ENCODE measurements at regions not wholly inside any gene's neighbourhood (a gene's known extent, or its start where the extent isn't known, plus 50 kb on each side); places are given as distances from the start of the nearest gene placed in this dataset.

GRCh38 chr1:164183854-164184635 lies 374.9 kb upstream of the PBX1 start:
- no peak for DNase-seq

- DNase-seq, result no peak
These were observed 372.1 kb upstream of the PBX1 start for GRCh38 chr1:164186881-164187280.

GRCh38 chr1:164188497-164188896 lies 370.5 kb upstream of the PBX1 start:
- DNase-seq, result no peak

- no peak for DNase-seq
These were observed 367.8 kb upstream of the PBX1 start for GRCh38 chr1:164191191-164191590.

GRCh38 chr1:164210211-164210739 lies 348.7 kb upstream of the PBX1 start:
- DNase-seq, result no peak

- no peak for DNase-seq
These were observed 335.6 kb upstream of the PBX1 start for GRCh38 chr1:164223378-164223777.

- DNase-seq, result no peak
These were observed 334.0 kb upstream of the PBX1 start for GRCh38 chr1:164225011-164225410.

GRCh38 chr1:164226977-164227376 lies 332.0 kb upstream of the PBX1 start:
- no peak for DNase-seq

DNA sequence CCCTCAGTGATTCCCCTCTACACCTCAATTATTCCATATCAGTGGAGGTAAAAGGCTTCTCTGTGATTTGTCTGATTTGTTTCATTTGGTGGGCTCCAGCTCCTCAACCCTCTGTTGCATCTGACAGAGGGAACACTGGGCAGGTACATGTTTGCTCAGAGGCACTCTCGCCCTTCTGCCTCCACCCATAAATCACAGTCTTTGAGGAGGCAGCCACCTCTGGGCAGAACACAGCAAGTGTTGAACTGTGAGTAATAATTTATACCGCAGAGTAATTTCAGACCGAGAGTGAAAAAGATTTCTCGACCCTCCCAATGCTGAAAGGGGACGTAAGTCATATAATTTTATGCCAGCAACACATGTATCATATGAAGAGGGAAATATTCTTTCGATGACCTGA lies 330.1 kb upstream of the PBX1 start:
- no peak for DNase-seq

DNA sequence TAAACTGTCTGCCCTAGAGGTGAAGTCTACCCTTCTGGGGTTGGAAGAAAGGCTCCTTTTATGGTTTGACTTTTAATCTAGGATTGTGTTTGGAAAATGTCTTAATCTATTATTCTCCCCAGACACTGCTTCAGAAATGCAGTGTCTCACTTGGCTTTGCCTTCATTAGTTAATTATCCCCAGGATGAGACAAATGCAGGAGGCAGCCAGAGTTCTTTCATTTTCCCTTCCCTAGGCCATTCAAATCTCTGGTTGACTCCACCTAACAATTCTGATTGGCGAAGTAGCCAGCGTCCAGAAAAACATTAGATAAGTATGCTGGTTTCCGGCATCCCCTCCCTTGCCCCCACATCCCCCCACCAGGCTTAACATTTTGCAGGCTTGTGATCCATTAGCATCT lies 325.8 kb upstream of the PBX1 start:
- no peak for DNase-seq

- DNase-seq, result no peak
These were observed 318.9 kb upstream of the PBX1 start for GRCh38 chr1:164240081-164240480.

DNA sequence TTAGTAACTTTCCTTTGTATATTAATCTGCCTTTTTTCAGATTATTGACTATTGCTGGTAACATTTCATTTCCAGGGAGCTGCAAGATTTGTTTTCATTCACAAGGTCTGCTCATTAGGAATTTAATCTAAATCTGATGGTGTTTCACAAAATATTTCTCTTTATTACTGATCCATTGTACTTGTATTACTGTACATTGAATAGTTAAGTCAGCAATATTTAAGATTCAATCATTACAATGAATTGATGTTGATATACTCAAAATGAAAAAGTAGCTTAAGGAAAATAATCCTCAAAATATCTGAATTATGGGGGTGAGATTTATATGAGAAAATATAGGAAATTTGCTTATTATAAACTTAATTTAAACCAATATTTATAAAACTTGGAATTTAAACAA lies 308.6 kb upstream of the PBX1 start:
- no peak for DNase-seq

DNA sequence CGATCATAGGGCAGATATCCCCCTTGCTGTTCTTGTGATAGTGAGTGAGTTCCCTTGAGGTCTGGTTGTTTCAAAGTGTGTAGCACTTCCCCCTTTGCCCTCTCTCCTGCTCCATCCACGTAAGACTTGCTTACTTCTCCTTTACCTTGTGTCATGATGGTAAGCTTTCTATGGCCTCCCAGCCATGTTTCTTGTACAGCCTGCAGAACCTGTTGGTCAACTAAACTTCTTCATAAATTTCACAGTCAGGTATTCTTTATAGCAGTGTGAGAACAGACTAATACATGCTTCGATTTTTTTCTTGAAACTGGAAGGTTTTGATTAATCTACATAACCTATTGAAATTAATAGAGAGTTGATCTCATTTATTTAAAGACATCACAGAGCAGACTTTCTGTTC lies 302.5 kb upstream of the PBX1 start:
- DNase-seq, result no peak

- no peak for DNase-seq
These were observed 297.2 kb upstream of the PBX1 start for GRCh38 chr1:164261691-164262240.

GRCh38 chr1:164263540-164263939 lies 295.4 kb upstream of the PBX1 start:
- DNase-seq, result no peak

GRCh38 chr1:164265232-164265631 lies 293.8 kb upstream of the PBX1 start:
- no peak for DNase-seq

DNA sequence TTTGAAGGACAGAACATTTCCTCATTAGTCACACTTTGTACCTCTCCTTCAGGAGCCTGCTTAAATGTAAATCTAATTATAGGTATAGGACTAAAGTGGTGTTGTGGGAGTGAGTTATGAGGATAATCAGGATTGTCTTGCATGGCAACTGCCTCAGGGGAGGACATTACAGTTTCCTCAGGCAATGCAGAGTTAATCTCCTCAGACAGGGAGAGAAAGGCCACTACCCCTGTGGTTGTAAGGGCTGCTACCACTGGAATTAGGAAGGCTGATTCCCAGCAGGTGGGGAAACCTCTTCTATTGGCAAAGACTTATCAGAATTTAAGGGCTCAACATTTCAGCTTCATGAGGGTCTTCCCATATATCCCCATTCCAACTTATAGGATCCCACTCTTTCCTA lies 286.8 kb upstream of the PBX1 start:
- DNase-seq, result no peak

DNA sequence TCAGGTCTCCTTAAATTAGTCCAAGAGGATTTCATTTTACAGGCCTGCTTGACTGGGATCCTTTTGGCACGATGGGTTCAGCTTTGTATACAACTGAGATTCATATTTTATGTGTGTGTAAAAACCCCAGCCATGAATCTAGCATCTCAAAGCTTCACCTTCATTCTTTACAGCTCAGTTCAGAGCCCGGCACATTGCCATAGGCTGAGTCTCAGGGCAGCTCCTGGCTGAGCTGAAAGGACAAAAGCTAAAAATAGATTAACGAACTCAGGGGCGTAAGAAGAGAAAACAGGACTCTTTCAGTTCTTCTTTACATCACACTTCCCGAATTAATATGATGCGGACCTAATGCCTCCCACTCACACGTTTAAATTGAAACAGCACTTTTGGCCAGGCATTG lies 262.8 kb upstream of the PBX1 start:
- DNase-seq, result no peak

- DNase-seq, result no peak
These were observed 250.9 kb upstream of the PBX1 start for GRCh38 chr1:164308101-164308500.

GRCh38 chr1:164310166-164310565 lies 248.8 kb upstream of the PBX1 start:
- no peak for DNase-seq

DNA sequence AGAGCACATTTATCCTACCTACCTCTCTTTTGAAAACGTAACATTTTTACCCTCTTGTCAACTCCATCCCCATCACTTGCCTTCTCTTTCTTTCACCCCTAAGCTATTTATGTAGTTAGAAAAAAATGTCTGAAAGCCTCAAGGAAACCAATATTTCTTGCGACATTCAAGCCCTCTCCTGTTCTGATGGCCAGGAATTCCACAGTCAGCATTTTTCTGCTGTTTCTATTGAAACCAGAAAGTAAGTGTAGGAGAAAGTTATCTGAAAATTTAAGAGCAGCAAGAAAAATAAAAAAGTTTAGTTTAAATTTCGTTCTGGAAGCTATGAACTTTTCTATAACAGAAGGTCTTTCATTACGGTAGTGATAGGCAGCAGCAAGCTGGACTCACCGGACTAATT lies 247.6 kb upstream of the PBX1 start:
- DNase-seq, result no peak

DNA sequence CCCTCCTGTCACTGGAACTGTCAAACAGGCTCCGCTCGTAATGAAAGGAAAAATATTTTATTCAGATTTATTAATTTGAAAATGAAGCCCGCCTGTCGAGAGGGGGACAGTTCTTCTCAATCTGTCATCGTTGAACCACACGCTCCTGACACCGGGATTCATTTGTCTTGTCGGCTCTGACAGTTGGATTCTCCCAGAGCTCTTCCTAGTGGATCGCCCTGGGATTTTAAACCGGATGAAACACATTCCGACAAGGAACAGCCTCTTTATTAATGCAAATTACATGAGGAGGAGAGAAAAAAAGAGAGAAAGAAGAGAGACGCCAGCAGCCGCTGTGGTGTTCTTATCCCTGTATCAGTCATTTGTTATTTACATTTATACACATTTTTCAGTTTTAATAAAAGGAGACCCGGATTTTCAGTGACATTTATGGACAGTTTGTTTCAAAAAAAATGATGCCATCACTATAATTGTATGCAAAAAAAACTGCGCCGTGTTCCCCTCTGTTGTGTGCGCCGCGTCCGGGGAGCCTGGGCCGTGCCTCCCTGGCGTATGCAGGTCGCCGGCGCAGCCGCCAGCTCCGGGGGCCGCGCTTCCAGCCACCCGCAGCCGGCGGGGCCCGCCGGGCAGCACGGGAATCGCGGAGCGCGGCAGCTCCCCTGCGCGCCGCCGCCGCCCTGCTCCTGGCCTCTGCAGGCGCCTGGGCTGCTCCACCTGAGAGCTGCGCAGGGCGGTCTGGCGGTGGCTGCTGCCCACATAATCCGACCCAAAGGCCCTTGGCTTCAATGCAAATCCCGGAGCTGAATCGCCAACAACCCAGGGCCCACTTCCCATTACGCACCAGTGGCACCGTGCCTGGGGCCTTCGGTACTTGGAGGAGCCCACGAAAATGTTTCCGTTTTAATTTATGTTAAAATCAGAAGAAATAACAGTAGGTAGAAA lies 237.9 kb upstream of the PBX1 start:
- no peak for DNase-seq

- no peak for DNase-seq
These were observed 233.2 kb upstream of the PBX1 start for GRCh38 chr1:164325786-164326185.

DNA sequence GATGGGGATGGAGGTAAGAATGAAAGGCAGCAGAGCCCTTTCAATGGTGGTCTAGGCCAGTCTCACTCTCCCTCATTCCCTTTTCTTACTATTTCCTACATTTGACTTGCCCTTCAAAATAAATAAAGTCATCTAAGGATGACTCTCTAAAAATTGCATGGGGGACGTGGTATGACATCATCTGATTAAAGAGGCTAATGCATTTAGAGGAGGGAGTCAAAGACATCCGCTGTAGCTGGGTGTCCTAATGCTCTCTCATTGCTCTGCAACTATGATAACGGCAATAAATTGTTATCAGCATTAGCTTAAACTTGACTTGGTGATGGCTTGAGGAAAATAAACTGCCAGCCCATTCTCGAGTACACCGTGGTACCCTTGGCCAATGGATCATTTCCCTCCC lies 225.6 kb upstream of the PBX1 start:
- DNase-seq, result no peak

Measured in CD4-positive, alpha-beta T cell treated with Interleukin-17A for 4 hours (primary cell).